ENCODE measurements at regions not wholly inside any gene's neighbourhood (a gene's known extent, or its start where the extent isn't known, plus 50 kb on each side); places are given as distances from the start of the nearest gene placed in this dataset.

DNA sequence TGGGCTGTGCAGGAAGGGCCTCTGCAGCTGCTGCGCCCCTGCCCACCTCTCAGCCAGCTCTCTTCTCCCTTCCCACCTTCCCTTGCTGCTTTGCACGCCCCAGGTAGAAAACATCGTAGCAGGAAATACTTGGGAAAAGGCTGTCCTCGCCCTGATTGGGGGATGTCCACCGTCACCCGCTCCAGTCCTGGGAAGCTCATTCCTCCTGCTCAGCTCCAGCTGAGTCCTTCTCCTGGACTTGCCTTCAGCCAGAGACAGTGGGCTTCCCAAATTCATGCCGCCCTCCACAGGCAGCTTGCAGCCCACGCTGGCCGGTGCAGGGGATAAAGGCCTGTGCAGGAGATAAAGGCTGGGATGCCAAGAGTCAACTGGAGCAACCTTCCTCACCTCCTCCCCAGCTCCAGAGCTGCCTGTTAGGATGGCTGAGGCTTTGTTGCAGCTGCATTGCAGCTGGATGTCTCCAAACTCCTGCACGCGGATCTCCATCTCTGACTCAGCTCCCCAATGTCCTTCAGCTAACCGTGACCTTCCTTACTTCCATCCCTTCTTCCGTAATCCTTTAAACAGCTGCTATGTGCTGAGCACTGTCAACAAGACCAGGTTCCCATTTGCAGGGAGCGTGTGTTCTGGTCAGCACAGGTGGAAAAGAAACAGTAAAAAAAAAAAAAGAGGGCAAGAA lies 402.0 kb upstream of the TNRC6C start:
- ChIA-PET CTCF (ENCODE audit: low intra/inter-chr PET ratio, low total read pairs) (no interaction called here), POLR2A (no interaction called here)
- in situ Hi-C loops (cut with HindIII; ENCODE audit: extremely low pct_ligation_motif_present, low pct_unique_long_range_greater_than_20kb): no loop called here
- H3K9ac ChIP-seq (ENCODE audit: insufficient read depth, low read depth, low read length): no peak overlapping the region
- no peaks in the 10 kb centered on the region for H3K79me2 ChIP-seq (ENCODE audit: insufficient read depth, low read length)
- H3K9me3 ChIP-seq (ENCODE audit: low read length): no peaks in the 10 kb centered on the region
- 15% methylated on average over 11 of the region's 14 CpGs for WGBS (ENCODE audit: low lambda C conversion rate)
- H3K4me2 ChIP-seq (ENCODE audit: low read depth, low read length): no peak overlapping the region
- ATAC-seq (no peak), DNase-seq (ENCODE audit: low spot score) (no peak), FAIRE-seq (no peak)
- no peaks in the 10 kb centered on the region for H3K36me3 ChIP-seq (replicated peaks in 1 of 2; ENCODE audit: control insufficient read depth in 1 of 2, insufficient read depth in 2 of 2, low read length in 2 of 2)
- H3K4me1 ChIP-seq (ENCODE audit: insufficient read depth, low read length): peaks cover 14% of the 10 kb centered on the region; the same call in 1 of the 2 replicates
- no peak overlapping the region for H3K27ac ChIP-seq (ENCODE audit: extremely low read length, insufficient read depth, low read length)
- H2AFZ ChIP-seq (ENCODE audit: low read length): no peak overlapping the region
- intact Hi-C loops (cut with micrococcal nuclease; ENCODE audit: unreplicated experiment): no loop called here
- H3K4me3 ChIP-seq (replicated peaks in 1 of 3; ENCODE audit: insufficient read depth in 1 of 3, low read depth in 2 of 3, low read length in 3 of 3): no peak overlapping the region
- H3K27me3 ChIP-seq (ENCODE audit: control insufficient read depth in 1 of 2, insufficient read depth in 2 of 2, low read length in 2 of 2): peaks cover 24 to 84% of the 10 kb centered on the region in 2 experiments
- H4K20me1 ChIP-seq (ENCODE audit: insufficient read depth, low read length): no peaks in the 10 kb centered on the region
- BruUV-seq (replicated peaks): no TSS peak
- TF ChIP-seq KLF13 (CRISPR knock-in tag; IDR thresholded peaks at IDR 0.05) (no peak), FOXM1 (CRISPR knock-in tag; IDR thresholded peaks at IDR 0.05) (no peak), ZNF136 (CRISPR knock-in tag; IDR thresholded peaks at IDR 0.05; ENCODE audit: low read depth) (no peak), NFE2L1 (CRISPR knock-in tag; IDR thresholded peaks at IDR 0.05; ENCODE audit: borderline replicate concordance) (no peak), TBL1XR1 (IDR thresholded peaks at IDR 0.05; ENCODE audit: borderline replicate concordance, low read length, partially characterized antibody) (no peak), AGO1 (IDR thresholded peaks at IDR 0.05; ENCODE audit: low read depth, low read length, poor library complexity, severe bottlenecking) (no peak), GATA4 (IDR thresholded peaks at IDR 0.05; ENCODE audit: borderline replicate concordance, low read depth) (no peak), SKI (IDR thresholded peaks at IDR 0.05; ENCODE audit: partially characterized antibody) (no peak), HMG20A (CRISPR knock-in tag; IDR thresholded peaks at IDR 0.05; ENCODE audit: borderline replicate concordance) (no peak), PAF1 (CRISPR knock-in tag; IDR thresholded peaks at IDR 0.05) (no peak)
- TF ChIP-seq, protein P1, sequence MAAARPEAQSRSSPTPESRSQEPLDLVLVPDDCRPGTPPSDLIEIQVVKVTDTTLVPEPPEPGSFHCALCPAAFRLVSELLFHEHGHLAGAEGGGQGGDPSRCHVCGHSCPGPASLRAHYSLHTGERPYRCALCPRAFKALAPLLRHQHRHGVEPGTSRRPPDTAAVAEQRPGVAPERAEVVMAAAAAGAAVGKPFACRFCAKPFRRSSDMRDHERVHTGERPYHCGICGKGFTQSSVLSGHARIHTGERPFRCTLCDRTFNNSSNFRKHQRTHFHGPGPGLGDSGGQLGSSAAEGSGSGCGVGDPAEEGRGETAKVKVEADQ (CRISPR knock-in tag; IDR thresholded peaks at IDR 0.05; ENCODE audit: borderline replicate concordance): no peak
- TF ChIP-seq, protein P2, sequence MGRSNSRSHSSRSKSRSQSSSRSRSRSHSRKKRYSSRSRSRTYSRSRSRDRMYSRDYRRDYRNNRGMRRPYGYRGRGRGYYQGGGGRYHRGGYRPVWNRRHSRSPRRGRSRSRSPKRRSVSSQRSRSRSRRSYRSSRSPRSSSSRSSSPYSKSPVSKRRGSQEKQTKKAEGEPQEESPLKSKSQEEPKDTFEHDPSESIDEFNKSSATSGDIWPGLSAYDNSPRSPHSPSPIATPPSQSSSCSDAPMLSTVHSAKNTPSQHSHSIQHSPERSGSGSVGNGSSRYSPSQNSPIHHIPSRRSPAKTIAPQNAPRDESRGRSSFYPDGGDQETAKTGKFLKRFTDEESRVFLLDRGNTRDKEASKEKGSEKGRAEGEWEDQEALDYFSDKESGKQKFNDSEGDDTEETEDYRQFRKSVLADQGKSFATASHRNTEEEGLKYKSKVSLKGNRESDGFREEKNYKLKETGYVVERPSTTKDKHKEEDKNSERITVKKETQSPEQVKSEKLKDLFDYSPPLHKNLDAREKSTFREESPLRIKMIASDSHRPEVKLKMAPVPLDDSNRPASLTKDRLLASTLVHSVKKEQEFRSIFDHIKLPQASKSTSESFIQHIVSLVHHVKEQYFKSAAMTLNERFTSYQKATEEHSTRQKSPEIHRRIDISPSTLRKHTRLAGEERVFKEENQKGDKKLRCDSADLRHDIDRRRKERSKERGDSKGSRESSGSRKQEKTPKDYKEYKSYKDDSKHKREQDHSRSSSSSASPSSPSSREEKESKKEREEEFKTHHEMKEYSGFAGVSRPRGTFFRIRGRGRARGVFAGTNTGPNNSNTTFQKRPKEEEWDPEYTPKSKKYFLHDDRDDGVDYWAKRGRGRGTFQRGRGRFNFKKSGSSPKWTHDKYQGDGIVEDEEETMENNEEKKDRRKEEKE (IDR thresholded peaks at IDR 0.05): no peak
- TF ChIP-seq, protein P3, sequence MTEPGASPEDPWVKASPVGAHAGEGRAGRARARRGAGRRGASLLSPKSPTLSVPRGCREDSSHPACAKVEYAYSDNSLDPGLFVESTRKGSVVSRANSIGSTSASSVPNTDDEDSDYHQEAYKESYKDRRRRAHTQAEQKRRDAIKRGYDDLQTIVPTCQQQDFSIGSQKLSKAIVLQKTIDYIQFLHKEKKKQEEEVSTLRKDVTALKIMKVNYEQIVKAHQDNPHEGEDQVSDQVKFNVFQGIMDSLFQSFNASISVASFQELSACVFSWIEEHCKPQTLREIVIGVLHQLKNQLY (CRISPR knock-in tag; IDR thresholded peaks at IDR 0.05): no peak
- TF ChIP-seq, protein P4, sequence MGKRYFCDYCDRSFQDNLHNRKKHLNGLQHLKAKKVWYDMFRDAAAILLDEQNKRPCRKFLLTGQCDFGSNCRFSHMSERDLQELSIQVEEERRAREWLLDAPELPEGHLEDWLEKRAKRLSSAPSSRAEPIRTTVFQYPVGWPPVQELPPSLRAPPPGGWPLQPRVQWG (CRISPR knock-in tag; IDR thresholded peaks at IDR 0.05; ENCODE audit: borderline replicate concordance, low read depth): no peak
- TF ChIP-seq, protein P5, sequence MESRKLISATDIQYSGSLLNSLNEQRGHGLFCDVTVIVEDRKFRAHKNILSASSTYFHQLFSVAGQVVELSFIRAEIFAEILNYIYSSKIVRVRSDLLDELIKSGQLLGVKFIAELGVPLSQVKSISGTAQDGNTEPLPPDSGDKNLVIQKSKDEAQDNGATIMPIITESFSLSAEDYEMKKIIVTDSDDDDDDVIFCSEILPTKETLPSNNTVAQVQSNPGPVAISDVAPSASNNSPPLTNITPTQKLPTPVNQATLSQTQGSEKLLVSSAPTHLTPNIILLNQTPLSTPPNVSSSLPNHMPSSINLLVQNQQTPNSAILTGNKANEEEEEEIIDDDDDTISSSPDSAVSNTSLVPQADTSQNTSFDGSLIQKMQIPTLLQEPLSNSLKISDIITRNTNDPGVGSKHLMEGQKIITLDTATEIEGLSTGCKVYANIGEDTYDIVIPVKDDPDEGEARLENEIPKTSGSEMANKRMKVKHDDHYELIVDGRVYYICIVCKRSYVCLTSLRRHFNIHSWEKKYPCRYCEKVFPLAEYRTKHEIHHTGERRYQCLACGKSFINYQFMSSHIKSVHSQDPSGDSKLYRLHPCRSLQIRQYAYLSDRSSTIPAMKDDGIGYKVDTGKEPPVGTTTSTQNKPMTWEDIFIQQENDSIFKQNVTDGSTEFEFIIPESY (CRISPR knock-in tag; IDR thresholded peaks at IDR 0.05): no peak

Measured in HepG2 (cell line).